HG03097 (cell line): ENCODE measurements at regions not wholly inside any gene's neighbourhood (a gene's known extent, or its start where the extent isn't known, plus 50 kb on each side); places are given as distances from the start of the nearest gene placed in this dataset.
"Not testable (repeated sequence)": the region's sequence is repeated elsewhere in the genome, so short reads cannot be mapped to it uniquely, and the experiment has no call there.

Experiments
- ATAC-seq: cut with Tn5 transposase; IDR thresholded peaks from one replicate; pipeline ENCODE4 v1.9.1; 2021; ENCODE audit not compliant: unreplicated experiment, low FRiP score

DNA sequence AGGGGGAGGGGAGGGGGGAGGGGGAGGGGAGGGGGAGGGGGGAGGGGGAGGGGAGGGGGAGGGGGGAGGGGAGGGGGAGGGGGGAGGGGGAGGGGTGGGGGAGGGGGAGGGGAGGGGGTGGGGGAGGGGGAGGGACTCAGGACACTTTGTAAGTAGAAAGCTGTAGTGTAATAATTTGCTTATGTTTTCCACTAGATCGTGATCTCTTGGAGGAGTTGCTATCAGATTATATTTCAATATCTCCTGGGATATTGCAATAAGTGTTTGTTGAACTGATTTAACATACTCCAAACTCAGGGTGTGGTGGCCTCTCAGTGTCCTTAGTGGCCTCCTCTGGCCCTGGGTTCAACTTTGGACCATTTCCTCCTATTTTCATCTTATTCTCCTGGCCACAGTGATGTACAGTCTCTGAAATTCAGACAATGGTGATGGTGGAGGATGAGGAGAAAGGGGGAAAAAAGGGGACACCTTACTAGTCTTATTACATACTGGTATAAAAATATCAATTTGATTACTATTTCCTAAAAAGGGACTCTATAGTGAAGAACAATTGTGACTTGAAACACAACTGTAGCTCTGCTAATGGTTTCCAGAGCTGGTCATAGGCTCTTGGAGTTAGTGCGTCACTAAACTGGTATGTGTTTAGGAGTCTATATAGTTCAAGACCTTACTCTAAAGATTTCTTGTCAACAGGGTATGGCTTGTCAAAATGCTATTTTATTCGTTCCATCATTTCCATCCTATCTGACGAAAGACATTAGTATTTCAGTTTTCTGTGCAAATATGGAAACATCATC lies 89.6 kb downstream of the DDX1 start:
- no peak for ATAC-seq

DNA sequence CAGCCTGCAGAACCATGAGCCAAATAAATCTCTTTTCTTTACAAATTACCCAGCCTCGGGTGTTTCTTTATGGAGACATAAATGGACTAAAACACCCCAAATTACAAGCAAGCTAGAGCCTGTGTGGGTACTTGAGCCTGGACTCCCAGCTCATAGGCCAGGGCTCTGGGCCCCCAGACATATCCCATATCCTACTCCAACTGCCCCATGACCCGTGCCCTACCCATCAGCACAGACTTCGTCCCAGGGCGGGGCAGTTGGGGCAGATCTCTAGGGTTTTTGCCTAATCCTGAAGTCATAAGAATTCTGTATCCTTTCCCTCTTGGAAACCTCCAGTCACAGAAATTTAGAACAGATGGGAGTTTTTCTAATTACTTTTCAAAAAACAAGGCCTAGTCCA lies 90.7 kb downstream of the DDX1 start:
- ATAC-seq, result no peak

DNA sequence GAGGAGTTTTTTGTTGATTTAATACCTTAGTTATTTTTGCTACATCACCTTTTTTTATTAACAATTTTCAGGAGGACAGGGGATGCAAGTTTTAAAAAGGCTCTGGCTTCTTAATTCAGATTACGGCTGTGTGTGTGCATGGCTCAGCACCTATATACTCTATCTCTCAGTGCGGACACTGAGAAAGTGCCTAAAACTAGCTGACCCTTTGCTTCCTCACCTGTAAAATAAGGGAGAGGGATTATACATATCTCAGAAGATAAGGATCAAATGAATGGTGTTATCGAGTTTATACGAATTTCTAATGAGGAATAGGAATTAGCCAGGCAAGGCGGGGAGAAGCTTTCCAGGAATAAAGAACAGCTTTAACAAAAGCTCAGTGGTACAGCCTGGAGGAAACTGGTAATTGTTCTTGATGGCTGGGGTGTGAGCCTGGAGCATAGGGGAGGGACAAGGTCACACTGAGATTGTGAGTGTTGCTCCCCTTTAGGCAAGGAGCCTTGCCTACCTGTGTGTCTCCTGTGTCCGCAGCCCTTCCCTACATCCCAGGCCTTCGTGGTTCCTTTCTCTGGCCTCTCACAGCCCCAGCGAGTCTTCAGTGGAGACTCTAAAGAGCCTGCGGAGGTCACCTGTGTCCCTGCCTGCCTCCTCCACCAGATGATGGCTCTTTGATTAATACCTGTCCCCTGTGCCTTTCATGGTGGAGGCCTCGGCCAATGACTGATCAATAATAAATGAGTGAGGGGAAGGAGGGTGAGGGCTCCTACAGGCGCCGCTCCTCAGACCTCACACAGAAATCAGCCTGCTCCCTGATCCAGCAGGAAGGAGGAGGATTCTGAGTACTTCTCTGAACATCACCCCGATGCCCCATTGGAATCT lies 92.7 kb downstream of the DDX1 start:
- no peak for ATAC-seq

DNA sequence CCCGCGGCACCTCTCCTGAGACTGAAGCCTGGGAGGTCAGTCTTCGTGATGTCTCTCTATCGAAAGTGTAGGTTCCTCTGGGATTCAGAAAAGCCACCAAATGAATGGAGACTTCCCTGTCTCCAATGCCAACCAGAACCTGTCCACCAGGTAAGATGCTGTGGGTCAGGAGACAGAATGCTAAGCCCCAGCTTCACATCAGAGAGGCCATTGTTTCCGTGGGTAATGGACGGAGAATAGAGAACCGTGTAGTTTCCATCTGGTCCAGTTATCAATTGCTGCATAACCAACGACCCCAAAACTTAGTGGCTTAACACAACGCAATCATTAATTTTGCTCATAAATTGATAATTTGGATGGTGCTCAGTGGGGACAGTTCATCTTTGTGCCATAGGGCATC lies 93.5 kb downstream of the DDX1 start:
- ATAC-seq, result no peak

DNA sequence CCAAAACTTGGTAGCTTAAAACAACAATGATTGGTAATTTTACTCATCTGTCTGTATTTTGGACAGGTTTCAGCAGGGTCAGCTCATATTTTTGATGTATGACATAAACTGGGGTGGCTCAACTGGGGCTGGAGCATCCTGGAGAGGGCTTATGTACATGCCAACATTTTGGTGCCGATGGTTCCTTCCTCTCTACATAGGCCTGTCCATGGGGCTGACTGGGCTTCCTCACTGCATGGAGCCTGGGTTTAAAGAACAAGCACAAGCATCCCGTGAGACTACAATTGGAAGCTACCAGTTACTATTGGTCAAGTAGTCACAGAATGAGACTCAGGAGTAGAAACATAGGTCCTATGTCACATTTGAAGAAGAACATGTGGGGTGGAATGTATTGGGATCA lies 95.0 kb downstream of the DDX1 start:
- ATAC-seq, result no peak

DNA sequence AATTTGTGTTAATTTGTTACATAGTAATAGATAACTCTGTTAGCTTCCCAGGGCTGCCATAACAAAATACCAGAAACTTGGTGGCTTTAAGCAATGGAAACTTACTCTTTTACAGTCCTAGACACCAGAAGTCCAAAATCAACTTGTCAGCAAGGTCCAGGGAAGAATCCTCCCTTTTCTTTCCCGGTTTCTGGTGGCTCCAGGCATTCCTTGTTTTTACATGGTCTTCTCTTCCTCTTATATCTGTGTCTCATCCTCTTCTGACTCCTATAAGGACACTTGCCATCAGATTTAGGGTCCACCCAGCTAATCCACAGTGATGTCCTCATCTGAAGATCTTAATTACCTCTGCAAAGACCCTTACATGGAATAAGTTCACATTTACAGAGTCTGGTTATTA lies 95.6 kb downstream of the DDX1 start:
- no peak for ATAC-seq

DNA sequence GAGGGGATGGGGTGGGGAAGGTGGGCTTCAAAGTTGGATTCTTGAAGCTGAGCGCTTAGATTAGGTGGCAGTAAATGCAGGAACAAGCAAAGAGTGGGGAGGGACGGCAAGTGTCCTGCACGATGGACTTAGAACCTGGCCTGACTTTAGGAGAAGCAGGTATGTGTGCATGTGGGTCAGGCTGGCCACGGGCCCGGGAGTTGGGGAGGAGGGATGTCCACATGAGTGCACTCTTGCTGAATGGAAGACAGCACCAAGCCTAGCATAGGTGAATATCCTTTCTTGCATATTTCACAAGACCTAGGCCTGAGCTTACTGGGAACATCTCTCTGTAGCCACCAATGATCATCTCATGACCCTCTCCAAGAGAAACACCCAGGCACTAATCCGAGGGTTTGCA lies 96.1 kb downstream of the DDX1 start:
- no peak for ATAC-seq

DNA sequence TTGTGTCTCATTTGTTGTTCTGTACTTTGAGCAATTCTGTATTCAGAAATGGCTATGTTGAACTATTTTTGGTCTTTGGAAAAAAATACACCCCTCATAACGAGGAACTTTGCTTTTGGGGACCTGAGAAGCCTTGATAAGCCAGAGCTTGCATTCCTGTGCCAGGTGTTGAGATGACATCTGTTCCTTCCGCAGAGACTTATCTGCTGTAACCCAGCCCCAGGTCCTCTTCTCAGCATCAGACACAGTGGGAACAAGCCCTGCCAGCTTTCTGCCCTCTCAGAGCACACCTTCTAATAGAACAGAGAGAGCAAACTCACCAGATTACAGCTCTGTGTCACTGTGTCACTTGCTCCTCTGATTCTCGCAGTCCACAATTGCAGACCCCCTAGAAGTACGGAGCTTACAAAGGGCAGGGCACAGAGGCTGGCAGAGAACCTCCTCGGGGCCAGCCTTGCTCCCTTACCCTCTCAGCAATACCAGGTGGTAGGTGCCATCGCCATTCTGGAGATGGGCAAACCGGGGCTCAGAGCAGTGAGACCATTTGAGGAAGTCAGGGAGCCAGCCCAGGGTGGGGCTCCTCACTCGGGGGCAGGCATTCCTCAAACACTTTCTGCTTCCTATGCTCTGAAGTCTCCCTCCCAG lies 97.4 kb downstream of the DDX1 start:
- ATAC-seq, result no peak

DNA sequence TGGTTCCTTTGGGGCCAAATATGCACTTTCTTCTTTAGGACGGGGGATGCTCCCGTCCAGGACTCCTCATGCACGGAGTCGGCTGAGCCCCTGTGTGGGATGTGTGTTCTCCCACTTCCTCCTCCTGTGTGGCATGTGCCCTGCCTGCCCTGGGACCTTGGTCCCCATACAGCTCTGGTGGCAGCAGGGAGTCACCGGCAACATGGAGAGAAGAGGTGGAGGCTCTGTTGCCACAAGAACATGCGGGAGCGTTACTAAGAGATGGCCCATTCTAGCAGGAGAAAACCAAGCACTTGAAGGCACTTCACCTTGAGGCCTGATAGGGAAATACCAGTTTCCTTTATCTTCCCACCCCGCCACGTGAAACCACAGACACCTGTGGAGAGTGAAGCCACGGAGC lies 98.0 kb downstream of the DDX1 start:
- no peak for ATAC-seq

DNA sequence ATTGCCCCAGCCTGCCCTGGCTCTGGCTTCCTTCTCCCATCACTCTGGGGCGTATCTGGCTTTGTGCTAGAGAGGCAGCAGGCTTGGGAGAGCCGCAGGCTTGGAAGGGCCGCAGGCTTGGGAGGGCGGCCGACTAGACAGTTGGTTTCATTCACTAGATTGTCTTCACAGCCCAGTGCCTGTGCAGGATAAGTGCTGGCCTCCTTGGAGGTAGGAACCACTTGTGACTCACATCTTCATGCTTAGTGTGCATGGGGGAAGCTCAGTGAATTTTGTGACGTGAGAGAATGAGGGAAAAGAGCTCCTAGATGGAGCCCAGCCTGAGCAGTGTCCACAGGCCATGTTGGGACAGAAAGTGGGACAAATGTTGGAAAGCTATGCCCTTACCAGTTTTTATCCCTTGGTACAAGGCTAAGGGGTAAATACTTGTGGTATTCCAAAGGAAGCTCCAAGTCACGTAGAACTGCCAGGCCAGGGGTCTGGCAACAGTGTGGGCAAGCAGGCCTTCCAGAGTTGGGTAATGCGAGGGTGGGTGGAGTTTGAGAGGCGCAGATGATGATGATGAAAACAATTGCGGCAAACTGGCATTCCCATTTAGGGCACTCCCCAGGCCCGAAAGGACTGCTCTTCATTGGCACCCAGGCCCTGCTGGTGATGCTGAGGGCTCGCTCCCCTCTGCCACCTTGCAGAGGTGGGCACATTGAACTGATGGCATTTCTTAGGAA lies 100.1 kb downstream of the DDX1 start:
- no peak for ATAC-seq

DNA sequence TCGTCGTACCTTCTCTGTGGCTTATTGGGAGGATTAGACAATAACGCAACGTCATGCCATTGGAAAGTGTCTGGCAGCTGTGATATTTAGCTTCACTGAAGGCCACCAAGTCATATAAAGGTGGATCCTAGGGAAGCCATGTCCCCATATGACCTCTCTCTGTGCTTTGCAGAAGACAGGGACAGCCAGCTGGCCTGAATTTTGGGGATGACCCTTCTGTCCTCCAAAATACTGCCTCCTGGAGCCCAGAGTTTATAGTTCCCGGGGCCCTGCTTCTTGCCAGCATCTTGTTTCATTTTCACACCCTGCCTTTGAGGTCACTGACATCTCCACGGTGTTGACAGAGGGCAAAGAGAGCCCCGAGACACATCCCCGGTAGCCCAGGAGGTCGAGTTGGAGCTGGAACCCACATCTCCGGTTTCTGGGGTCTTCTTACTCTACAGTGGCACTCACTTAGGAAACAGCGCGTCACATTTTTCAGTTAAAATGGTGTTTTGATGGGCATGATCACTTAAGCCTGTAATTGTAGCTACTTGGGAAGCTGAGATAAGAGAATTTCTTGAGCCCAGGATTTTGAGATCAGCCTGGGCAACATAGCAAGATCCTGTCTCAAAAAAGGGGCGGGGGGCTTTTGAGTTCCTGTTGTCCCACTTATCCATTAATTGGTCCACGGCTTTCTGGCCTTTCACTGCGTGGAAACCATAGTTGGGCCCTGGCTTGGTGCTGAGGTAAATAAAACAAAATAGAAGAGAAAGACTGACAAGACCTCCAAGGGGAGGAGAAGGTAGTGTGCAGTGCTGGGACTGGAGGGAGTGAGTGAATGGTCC lies 101.1 kb downstream of the DDX1 start:
- no peak for ATAC-seq

DNA sequence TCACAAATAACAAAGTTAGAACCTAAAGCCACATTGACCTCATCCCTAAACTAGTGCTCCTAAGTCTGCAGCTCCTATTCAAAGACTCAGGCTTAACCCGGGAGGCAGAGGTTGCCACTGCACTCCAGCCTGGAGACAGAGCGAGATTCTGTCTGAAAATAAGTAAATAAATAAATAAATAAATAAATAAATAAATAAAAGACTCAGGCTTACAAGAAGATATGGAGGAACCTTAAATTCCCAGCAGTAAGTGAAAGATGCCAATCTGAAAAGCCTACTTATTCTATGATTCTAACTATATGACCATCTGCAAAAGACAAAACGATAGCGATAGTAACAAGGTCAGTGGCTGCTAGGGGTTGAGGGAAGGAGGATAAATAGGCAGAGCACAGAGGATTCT lies 101.7 kb downstream of the DDX1 start:
- no peak for ATAC-seq

DNA sequence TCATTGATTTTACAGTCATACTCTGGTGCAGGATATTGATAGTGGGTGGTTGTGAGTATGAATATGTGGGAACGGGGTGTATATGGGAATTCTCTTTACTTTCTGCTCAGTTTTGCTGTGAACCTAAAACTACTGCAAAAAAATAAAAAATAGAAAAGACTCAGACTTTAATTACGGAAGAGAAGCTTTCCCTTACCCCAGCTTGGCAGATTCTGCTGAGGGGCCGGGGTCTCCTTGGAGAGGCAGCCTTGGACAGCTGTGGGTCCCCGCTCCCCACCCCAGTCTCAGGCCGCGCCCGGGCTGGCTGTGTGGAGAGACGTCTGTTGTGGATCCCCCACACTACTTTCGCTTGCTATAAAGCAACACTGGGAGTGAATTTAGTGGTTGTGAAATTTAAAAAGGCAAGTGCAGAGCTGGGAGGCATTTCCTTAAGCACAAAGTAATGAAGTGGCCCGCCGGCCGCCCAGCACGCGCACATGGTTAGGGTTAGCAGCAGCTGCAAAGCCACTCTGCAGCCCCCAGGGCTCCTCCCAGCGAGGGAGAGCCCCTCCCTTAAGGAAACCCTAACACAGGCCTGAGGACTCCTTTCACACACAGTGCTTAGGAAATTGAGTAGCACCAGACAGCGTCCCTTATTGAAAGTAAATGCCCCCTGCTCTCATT lies 102.4 kb downstream of the DDX1 start:
- no peak for ATAC-seq

DNA sequence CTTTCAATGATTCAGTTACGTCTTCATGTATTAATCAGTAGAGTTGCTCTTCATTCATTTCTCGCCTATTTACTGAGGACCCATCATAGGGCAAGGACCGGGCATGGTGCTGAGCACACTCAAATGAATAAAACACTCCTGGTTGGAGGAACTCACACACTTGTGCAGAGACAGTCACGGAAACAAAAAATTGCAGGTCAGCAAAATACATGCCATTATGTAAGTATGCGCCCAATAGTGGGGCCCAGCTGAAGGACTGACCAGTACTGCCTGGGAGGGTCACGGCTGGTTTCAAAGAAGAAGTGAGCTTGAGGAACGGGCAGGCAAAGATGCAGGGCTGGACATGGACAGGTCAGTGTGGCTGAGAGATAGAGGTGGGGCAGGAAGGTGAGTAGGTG lies 102.9 kb downstream of the DDX1 start:
- ATAC-seq, result no peak

DNA sequence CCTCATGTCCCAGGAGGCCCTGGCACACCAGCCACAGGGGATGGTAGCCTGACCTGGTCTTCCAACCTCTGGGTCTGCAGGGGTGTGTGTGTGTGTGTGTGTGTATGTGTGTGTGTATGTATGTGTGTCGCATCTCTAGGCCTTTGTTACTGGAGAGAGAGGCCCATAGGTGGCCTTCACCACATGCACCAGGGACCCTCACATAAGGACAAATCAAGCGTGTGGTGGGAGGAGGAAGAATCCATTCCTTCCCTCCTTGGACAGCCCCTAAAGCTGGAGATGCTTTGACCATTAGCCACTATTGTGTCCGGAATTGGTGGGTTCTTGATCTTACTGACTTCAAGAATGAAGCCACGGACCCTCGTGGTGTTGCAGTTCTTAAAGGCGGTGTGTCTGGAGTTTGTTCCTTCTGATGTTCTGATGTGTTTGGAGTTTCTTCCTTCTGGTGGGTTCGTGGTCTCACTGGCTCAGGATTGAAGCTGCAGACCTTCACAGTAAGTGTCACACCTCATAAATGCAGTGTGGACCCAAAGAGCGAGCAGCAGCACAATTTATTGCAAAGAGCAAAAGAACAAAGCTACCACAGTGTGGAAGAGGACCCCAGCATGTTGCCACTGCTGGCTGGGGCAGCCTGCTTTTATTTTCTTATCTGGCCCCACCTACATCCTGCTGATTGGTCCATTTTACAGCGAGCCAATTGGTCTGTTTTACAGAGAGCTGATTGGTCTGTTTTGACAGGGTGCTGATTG lies 104.1 kb downstream of the DDX1 start:
- no peak for ATAC-seq

DNA sequence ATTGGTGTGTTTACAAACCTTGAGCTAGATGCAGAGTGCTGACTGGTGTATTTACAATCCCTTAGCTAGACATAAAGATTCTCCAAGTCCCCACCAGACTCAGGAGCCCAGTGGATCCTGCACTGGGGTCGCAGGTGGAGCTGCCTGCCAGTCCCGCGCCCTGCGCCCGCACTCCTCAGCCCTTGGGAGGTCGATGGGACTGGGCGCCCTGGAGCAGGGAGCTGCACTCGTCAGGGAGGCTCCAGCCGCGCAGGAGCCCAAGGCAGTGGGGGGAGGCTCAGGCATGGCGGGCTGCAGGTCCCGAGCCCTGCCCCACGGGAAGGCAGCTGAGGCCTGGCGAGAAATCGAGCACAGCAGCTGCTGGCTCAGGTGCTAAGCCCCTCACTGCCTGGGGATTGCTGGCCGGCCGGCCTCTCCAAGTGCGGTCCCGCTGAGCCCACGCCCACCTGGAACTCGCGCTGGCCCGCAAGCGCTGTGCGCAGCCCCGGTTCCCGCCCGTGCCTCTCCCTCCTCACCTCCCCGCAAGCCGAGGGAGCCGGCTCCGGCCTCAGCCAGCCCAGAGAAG lies 105.0 kb downstream of the DDX1 start:
- ATAC-seq, result not testable (repeated sequence)

DNA sequence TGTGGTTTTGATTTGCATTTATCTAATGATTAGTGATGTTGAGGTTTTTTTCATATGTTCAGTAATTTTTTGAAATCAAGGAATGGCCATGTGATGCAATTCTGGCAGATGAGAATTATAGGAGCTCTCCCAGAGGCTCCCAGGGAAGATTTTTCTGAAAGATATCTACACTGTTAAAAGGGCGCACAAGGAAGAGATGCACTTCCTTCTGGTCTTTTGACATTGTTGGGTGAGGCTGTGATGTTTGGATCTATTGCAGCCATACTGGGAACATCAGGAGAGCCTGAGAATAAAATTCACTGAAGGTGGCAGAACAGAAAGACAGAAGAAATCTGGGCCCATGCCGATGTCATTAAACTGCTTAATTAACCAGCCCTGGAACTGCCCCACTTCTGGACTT lies 108.5 kb downstream of the DDX1 start:
- no peak for ATAC-seq

DNA sequence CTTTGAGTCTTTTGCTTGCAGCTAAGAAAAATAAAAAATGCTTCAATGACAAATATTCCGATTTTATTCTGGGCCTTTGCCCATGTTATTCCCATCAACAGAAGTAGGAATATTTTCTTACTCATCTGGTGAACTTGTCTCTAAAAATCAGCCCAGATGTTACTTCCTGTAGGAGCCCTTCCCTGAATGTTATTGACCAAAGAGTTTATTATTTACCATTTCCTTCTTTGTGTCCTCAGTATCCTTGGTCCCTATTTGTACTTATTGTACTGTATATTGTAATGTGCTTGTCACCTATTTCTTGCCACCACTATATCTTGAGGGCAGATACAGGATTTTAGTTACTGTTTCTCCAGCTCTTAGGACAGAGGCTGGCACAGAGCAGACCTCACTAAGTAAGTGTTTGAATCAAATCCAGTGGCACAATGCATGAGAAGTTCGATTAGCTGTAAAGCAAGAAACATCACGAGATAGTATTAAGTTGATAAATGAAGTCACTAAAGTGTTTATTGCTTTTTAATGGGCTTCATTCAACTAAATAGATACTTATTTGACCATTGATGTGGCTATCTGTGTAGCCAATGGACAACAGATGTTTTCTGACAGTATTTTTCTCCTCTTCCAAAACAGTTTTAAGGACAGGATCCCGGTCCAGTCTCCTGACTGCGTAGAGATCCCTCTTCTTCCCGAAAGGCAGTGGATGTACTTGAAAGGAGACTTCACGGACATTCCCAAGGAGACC lies 109.1 kb downstream of the DDX1 start:
- no peak for ATAC-seq
